GM12878 (cell line): ENCODE measurements at regions not wholly inside any gene's neighbourhood (a gene's known extent, or its start where the extent isn't known, plus 50 kb on each side); places are given as distances from the start of the nearest gene placed in this dataset.

Experiments
- ATAC-seq: fragments of 200-7000 bp; cut with Tn5 transposase; 3 replicates; pipeline ENCODE4 v1.9.1; 2020; ENCODE audit warnings: mild to moderate bottlenecking, moderate library complexity
- BruUV-seq: library from RNA; stranded (reverse); fragments of 400-500 nt; replicated peaks from 2 replicates; lab custom pipeline; 2021; lab: Mats Ljungman, UMichigan
- CTCF ChIA-PET: fragments of 300-600 bp; sonication (Branson Sonifier 250); formaldehyde crosslinking; extraction: SDS; loops from one replicate; lab custom pipeline; 2021; ENCODE audit warnings: inconsistent platforms; lab: Yijun Ruan, JAX
- POLR2A ChIA-PET: fragments of 350-600 bp; formaldehyde crosslinking; extraction: SDS; loops from one replicate; lab custom pipeline; 2021; ENCODE audit warnings: inconsistent platforms; lab: Charles Lee
- RAD21 ChIA-PET: fragments of 300-600 bp; sonication (Branson Sonifier 250); formaldehyde crosslinking; loops from one replicate; lab custom pipeline; 2023; ENCODE audit warnings: antibody characterized with exemption; ENCODE audit not compliant: unreplicated experiment; lab: Charles Lee
- SMC1A ChIA-PET: fragments of 300-600 bp; sonication (Branson Sonifier 250); formaldehyde crosslinking; loops from one replicate; lab custom pipeline; 2023; ENCODE audit not compliant: unreplicated experiment, uncharacterized antibody; lab: Charles Lee
- DNase-seq: peaks from one replicate; pipeline ENCODE4 v3.0.0-alpha.2; 2011; ENCODE audit warnings: low read depth, low spot score
- FAIRE-seq: peaks from 3 replicates; lab custom pipeline; 2011; peaks lifted over from hg19 to GRCh38; lab: Jason Lieb, UNC
- H2AFZ ChIP-seq: 2 replicates; pipeline ENCODE4 v1.6.0; 2011; ENCODE audit warnings: low read depth, low read length, control low read depth; ENCODE audit not compliant: control insufficient read depth
- H3K27ac ChIP-seq: 2 replicates; pipeline ENCODE4 v1.5.1; 2011; ENCODE audit warnings: control low read depth; ENCODE audit not compliant: control insufficient read depth, insufficient read depth
- H3K27me3 ChIP-seq, 2 experiments: replicated peaks in 1 of 2; 2 replicates each; pipeline versions ENCODE4 v1.6.0 to v1.6.1; 2011; ENCODE audit warnings: low read length in 1 of 2; ENCODE audit not compliant: control insufficient read depth in 2 of 2, insufficient read depth in 2 of 2
- H3K36me3 ChIP-seq, 2 experiments: 2 replicates each; pipeline ENCODE4 v1.5.1; 2011; ENCODE audit warnings: low read length in 1 of 2; ENCODE audit not compliant: control insufficient read depth in 2 of 2, insufficient read depth in 2 of 2
- H3K4me1 ChIP-seq: 2 replicates; pipeline ENCODE4 v1.6.1; 2011; ENCODE audit warnings: mild to moderate bottlenecking, low read length, moderate library complexity, mixed read lengths; ENCODE audit not compliant: control insufficient read depth, insufficient read depth
- H3K4me2 ChIP-seq: 2 replicates; pipeline ENCODE4 v1.6.0; 2011; ENCODE audit warnings: control low read depth; ENCODE audit not compliant: control insufficient read depth, insufficient read depth
- H3K4me3 ChIP-seq: fragments of 200-600 bp; sonication (generic); 2 replicates; pipeline ENCODE4 v1.5.1; 2016
- H3K79me2 ChIP-seq: 2 replicates; pipeline ENCODE4 v1.6.0; 2011; ENCODE audit warnings: low read length; ENCODE audit not compliant: control insufficient read depth, insufficient read depth
- H3K9ac ChIP-seq: 2 replicates; pipeline ENCODE4 v1.8.0; 2011; ENCODE audit warnings: low read length, control low read depth, mixed read lengths; ENCODE audit not compliant: control insufficient read depth, insufficient read depth
- H3K9me3 ChIP-seq: replicated peaks from 3 replicates; pipeline ENCODE4 v1.5.1; 2011; ENCODE audit warnings: mild to moderate bottlenecking, low read length; ENCODE audit not compliant: control insufficient read depth, insufficient read depth
- H4K20me1 ChIP-seq: 2 replicates; pipeline ENCODE4 v1.6.0; 2011; ENCODE audit not compliant: control insufficient read depth, insufficient read depth
- CEBPB ChIP-seq, 2 experiments: fragments of 150-350 bp in 1 of 2; IDR thresholded peaks; 2 replicates each; pipeline ENCODE4 v1.6.1; 2012 to 2014; ENCODE audit warnings: low read depth in 2 of 2, low read length in 2 of 2, borderline replicate concordance in 1 of 2, inconsistent platforms in 1 of 2
- CHD4 ChIP-seq: fragments of 200-600 bp; sonication (generic); IDR thresholded peaks from 2 replicates; pipeline ENCODE4 v1.6.1; 2016; ENCODE audit warnings: mild to moderate bottlenecking
- EP300 ChIP-seq, 2 experiments: fragments of 150-350 bp in 1 of 2; IDR thresholded peaks; 2 replicates each; pipeline ENCODE4 v1.6.1; 2011 to 2012; ENCODE audit warnings: low read depth in 2 of 2, low read length in 2 of 2, borderline replicate concordance in 1 of 2, improper control_type of control experiment in 1 of 2, inconsistent platforms in 1 of 2; ENCODE audit not compliant: control insufficient read depth in 1 of 2
- GATAD2B ChIP-seq: fragments of 450-650 bp; conservative IDR thresholded peaks from 2 replicates; pipeline ENCODE4 v1.6.1; 2017; ENCODE audit warnings: low read depth, mild to moderate bottlenecking, moderate library complexity
- HCFC1 ChIP-seq: fragments of 150-350 bp; IDR thresholded peaks from 2 replicates; pipeline ENCODE4 v1.6.1; 2014; ENCODE audit warnings: low read length
- MTA2 ChIP-seq: fragments of 450-650 bp; IDR thresholded peaks from 2 replicates; pipeline ENCODE4 v1.6.1; 2016; ENCODE audit warnings: low read depth, mild to moderate bottlenecking, moderate library complexity
- MXI1 ChIP-seq: fragments of 150-350 bp; IDR thresholded peaks from 2 replicates; pipeline ENCODE4 v1.6.1; 2011; ENCODE audit warnings: low read depth, mild to moderate bottlenecking, inconsistent platforms, low read length, improper control_type of control experiment
- MYC ChIP-seq: IDR thresholded peaks from 2 replicates; pipeline ENCODE4 v1.6.1; 2011; ENCODE audit warnings: mild to moderate bottlenecking, low read length, moderate library complexity, inconsistent platforms; ENCODE audit not compliant: insufficient read depth, insufficient replicate concordance, insufficient read length, severe bottlenecking
- NBN ChIP-seq: fragments of 450-650 bp; IDR thresholded peaks from 2 replicates; pipeline ENCODE4 v1.6.1; 2016
- NFIC ChIP-seq: IDR thresholded peaks from 2 replicates; pipeline ENCODE4 v1.6.1; 2012; ENCODE audit warnings: low read depth, mild to moderate bottlenecking, inconsistent platforms, low read length, moderate library complexity
- NFYA ChIP-seq: IDR thresholded peaks from 2 replicates; pipeline ENCODE4 v1.6.1; 2011; ENCODE audit warnings: low read depth, mild to moderate bottlenecking, low read length, improper control_type of control experiment, borderline replicate concordance
- NRF1 ChIP-seq: conservative IDR thresholded peaks from 2 replicates; pipeline ENCODE4 v1.6.1; 2011; ENCODE audit warnings: mild to moderate bottlenecking, low read depth, low read length, improper control_type of control experiment
- POU2F2 ChIP-seq: IDR thresholded peaks from 3 replicates; pipeline ENCODE4 v1.6.1; 2011; ENCODE audit warnings: low read depth, mild to moderate bottlenecking, low read length, borderline replicate concordance
- SMAD5 ChIP-seq: IDR thresholded peaks from 2 replicates; pipeline ENCODE4 v1.6.1; 2016; ENCODE audit warnings: antibody characterized with exemption, low read depth
- STAT3 ChIP-seq: IDR thresholded peaks from 2 replicates; pipeline ENCODE4 v1.6.1; 2011; ENCODE audit warnings: low read depth, low read length, improper control_type of control experiment
- WGBS: methylation state at CpG from one replicate; pipeline ENCODE4 v1.1.6; 2016; ENCODE audit warnings: low lambda C conversion rate; ENCODE audit not compliant: insufficient replicate concordance, insufficient coverage; ENCODE audit errors: missing lambda C conversion rate; 5-methylcytosine and 5-hydroxymethylcytosine counted together
- in situ Hi-C: fragments of 300-500 bp; cut with MboI; formaldehyde crosslinking; loops from 9 replicates; pipeline ENCODE4 v1.14.3; 2018; ENCODE audit warnings: mixed read lengths
- intact Hi-C: fragments of 100-400 bp; cut with micrococcal nuclease; formaldehyde crosslinking; loops from one replicate; pipeline ENCODE4 v1.14.2; 2022; ENCODE audit not compliant: unreplicated experiment
- TF ChIP-seq, protein P1 (sequence below): IDR thresholded peaks from 2 replicates; pipeline ENCODE4 v1.6.1; 2012; ENCODE audit warnings: low read length, inconsistent platforms
- TF ChIP-seq, protein P2 (sequence below), 3 experiments: IDR thresholded peaks in 2 of 3; conservative IDR thresholded peaks in 1 of 3; 2 replicates each; pipeline ENCODE4 v1.5.1; 2011; ENCODE audit warnings: low read depth in 3 of 3, low read length in 3 of 3, mild to moderate bottlenecking in 3 of 3, control low read depth in 2 of 3, moderate library complexity in 2 of 3, inconsistent platforms in 1 of 3, mixed read lengths in 1 of 3; ENCODE audit not compliant: control insufficient read depth in 2 of 3, insufficient read depth in 1 of 3; ENCODE audit errors: extremely low read depth in 1 of 3
- TF ChIP-seq, protein P3 (sequence below): fragments of 450-650 bp; IDR thresholded peaks from 2 replicates; pipeline ENCODE4 v1.6.1; 2017; ENCODE audit warnings: low read depth, mild to moderate bottlenecking, moderate library complexity
- TF ChIP-seq, protein P4 (sequence below): IDR thresholded peaks from 2 replicates; pipeline ENCODE4 v1.6.1; 2011; ENCODE audit warnings: low read depth, low read length, improper control_type of control experiment, borderline replicate concordance

DNA sequence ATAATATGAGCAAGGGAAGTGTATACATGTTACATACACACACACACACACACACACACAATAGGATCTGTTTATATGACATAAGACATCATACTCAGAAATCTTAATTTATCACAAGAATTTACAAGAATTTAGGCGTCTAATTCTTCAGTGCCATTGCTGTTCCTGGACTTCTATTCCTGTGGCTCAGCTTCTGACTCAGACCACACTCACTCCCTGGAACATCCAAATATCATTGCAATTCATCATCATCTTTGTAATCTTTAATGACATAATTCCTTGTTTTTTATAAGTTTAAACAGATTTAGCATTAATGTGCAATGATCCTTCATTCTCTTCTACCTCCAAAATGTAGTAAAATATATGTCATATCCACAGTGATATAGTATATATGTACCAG, 544.2 kb downstream of the FOXG1 start:
- WGBS: 0% methylated on average over 1 of the region's 1 CpG
- H3K9me3 ChIP-seq: no peaks in the 10 kb centered on the region
- no peak for FAIRE-seq
- no peak for ATAC-seq
- ChIA-PET SMC1A (no interaction called here), RAD21 (no interaction called here), POLR2A (no interaction called here)
- no peaks in the 10 kb centered on the region for H3K4me1 ChIP-seq
- intact Hi-C loops (no loop called here), in situ Hi-C loops (no loop called here)
- no peak overlapping the region for H3K4me2 ChIP-seq
- DNase-seq: no peak
- TF ChIP-seq CEBPB (IDR thresholded peaks at IDR 0.05; ENCODE audit: borderline replicate concordance in 1 of 2, low read depth in 2 of 2, low read length in 2 of 2) (no peak), NBN (no peak), CHD4 (no peak), POU2F2 (no peak), EP300 (IDR thresholded peaks at IDR 0.05; ENCODE audit: borderline replicate concordance in 1 of 2, control insufficient read depth in 1 of 2, low read depth in 2 of 2, low read length in 2 of 2) (no peak), STAT3 (no peak), GATAD2B (no peak), NFIC (no peak), MXI1 (no peak), MYC (no peak), NRF1 (no peak), SMAD5 (no peak), HCFC1 (no peak), MTA2 (no peak), NFYA (no peak)
- TF ChIP-seq, protein P1, sequence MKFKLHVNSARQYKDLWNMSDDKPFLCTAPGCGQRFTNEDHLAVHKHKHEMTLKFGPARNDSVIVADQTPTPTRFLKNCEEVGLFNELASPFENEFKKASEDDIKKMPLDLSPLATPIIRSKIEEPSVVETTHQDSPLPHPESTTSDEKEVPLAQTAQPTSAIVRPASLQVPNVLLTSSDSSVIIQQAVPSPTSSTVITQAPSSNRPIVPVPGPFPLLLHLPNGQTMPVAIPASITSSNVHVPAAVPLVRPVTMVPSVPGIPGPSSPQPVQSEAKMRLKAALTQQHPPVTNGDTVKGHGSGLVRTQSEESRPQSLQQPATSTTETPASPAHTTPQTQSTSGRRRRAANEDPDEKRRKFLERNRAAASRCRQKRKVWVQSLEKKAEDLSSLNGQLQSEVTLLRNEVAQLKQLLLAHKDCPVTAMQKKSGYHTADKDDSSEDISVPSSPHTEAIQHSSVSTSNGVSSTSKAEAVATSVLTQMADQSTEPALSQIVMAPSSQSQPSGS: no peak
- TF ChIP-seq, protein P2, sequence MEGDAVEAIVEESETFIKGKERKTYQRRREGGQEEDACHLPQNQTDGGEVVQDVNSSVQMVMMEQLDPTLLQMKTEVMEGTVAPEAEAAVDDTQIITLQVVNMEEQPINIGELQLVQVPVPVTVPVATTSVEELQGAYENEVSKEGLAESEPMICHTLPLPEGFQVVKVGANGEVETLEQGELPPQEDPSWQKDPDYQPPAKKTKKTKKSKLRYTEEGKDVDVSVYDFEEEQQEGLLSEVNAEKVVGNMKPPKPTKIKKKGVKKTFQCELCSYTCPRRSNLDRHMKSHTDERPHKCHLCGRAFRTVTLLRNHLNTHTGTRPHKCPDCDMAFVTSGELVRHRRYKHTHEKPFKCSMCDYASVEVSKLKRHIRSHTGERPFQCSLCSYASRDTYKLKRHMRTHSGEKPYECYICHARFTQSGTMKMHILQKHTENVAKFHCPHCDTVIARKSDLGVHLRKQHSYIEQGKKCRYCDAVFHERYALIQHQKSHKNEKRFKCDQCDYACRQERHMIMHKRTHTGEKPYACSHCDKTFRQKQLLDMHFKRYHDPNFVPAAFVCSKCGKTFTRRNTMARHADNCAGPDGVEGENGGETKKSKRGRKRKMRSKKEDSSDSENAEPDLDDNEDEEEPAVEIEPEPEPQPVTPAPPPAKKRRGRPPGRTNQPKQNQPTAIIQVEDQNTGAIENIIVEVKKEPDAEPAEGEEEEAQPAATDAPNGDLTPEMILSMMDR (IDR thresholded peaks at IDR 0.05 in 2 of 3, conservative IDR thresholded peaks at IDR 0.05 in 1 of 3; ENCODE audit: control insufficient read depth in 2 of 3, extremely low read depth in 1 of 3, insufficient read depth in 1 of 3, low read depth in 3 of 3, low read length in 3 of 3): no peak
- TF ChIP-seq, protein P3, sequence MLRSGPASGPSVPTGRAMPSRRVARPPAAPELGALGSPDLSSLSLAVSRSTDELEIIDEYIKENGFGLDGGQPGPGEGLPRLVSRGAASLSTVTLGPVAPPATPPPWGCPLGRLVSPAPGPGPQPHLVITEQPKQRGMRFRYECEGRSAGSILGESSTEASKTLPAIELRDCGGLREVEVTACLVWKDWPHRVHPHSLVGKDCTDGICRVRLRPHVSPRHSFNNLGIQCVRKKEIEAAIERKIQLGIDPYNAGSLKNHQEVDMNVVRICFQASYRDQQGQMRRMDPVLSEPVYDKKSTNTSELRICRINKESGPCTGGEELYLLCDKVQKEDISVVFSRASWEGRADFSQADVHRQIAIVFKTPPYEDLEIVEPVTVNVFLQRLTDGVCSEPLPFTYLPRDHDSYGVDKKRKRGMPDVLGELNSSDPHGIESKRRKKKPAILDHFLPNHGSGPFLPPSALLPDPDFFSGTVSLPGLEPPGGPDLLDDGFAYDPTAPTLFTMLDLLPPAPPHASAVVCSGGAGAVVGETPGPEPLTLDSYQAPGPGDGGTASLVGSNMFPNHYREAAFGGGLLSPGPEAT: no peak
- TF ChIP-seq, protein P4, sequence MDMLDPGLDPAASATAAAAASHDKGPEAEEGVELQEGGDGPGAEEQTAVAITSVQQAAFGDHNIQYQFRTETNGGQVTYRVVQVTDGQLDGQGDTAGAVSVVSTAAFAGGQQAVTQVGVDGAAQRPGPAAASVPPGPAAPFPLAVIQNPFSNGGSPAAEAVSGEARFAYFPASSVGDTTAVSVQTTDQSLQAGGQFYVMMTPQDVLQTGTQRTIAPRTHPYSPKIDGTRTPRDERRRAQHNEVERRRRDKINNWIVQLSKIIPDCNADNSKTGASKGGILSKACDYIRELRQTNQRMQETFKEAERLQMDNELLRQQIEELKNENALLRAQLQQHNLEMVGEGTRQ: no peak
- TF ChIP-seq, all 136 proteins: peak for 0
- Histone ChIP-seq H3K4me3 (no peak overlapping the region), H3K27me3 (no peaks in the 10 kb centered on the region), H3K27ac (no peak overlapping the region), H3K36me3 (no peaks in the 10 kb centered on the region), H3K79me2 (no peaks in the 10 kb centered on the region), H2AFZ (no peak overlapping the region), H3K9ac (no peak overlapping the region), H4K20me1 (no peaks in the 10 kb centered on the region)
- no TSS peak for BruUV-seq
- CTCF ChIA-PET: no interaction called here
